ENCODE measurements at regions not wholly inside any gene's neighbourhood (a gene's known extent, or its start where the extent isn't known, plus 50 kb on each side); places are given as distances from the start of the nearest gene placed in this dataset.

DNA sequence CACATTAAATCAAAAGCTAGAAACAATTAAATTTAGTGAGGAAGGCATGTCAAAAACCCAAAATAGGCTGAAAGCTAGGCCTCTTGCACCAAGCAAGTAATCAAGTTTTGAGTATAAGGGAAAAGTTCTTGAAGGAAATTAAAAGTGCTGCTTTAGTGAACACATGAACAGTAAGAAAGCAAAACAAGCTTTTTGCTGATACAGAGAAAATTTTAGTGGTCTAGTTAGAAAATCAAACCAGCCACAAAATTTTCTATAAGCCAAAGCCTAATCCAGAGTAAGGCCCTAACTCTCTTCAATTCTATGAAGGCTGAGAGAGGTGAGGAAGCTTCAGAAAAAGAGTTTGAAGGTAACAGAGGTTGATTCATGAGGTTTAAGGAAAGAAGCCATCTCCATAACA lies 116.2 kb downstream of the CYB561 start (continued):
- TF ChIP-seq, protein P1, sequence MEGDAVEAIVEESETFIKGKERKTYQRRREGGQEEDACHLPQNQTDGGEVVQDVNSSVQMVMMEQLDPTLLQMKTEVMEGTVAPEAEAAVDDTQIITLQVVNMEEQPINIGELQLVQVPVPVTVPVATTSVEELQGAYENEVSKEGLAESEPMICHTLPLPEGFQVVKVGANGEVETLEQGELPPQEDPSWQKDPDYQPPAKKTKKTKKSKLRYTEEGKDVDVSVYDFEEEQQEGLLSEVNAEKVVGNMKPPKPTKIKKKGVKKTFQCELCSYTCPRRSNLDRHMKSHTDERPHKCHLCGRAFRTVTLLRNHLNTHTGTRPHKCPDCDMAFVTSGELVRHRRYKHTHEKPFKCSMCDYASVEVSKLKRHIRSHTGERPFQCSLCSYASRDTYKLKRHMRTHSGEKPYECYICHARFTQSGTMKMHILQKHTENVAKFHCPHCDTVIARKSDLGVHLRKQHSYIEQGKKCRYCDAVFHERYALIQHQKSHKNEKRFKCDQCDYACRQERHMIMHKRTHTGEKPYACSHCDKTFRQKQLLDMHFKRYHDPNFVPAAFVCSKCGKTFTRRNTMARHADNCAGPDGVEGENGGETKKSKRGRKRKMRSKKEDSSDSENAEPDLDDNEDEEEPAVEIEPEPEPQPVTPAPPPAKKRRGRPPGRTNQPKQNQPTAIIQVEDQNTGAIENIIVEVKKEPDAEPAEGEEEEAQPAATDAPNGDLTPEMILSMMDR (IDR thresholded peaks at IDR 0.05): no peak
- TF ChIP-seq KAT7 (CRISPR knock-in tag; IDR thresholded peaks at IDR 0.05; ENCODE audit: borderline replicate concordance): no peak
- TF ChIP-seq, protein P2, sequence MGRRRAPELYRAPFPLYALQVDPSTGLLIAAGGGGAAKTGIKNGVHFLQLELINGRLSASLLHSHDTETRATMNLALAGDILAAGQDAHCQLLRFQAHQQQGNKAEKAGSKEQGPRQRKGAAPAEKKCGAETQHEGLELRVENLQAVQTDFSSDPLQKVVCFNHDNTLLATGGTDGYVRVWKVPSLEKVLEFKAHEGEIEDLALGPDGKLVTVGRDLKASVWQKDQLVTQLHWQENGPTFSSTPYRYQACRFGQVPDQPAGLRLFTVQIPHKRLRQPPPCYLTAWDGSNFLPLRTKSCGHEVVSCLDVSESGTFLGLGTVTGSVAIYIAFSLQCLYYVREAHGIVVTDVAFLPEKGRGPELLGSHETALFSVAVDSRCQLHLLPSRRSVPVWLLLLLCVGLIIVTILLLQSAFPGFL (CRISPR knock-in tag; IDR thresholded peaks at IDR 0.05; ENCODE audit: borderline replicate concordance): no peak

DNA sequence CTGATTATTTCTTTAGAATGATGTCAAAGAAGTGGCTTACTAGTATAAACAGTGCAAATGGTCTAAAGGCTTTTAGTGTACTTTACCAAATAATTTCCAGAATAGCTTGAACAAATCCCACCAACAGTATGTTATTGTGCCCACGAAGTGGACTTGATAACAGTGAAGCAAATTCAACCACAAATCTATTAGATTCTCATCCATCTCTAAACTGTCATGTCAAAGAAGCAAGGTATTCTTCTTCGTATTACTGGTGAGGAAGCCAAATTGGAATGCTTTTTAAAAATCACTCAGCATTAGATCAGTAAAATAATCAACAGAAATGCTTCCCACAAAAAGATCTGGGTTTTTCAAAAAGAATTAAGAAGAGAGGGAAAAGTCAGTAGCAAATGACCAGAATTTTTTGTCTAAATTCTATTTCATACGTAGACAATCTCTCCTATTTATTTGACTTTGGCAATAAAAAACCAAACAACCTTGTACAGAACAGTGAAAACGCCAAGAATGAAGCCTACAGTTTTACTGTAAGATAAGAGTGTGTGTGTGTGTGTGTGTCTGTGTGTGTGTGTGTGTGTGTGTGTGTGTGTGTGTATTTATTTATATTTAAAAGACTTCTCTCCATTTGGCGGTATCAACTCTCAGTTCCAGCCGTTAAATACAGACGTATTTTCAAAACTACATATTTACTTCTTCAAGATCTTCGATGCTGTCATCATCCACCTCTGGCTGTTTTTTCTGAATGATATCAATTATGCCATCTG lies 114.6 kb downstream of the CYB561 start:
- H3K27me3 Mint-ChIP-seq (ENCODE audit: low read depth): no peaks in the 10 kb centered on the region
- no peak overlapping the region for H3K4me3 Mint-ChIP-seq
- ATAC-seq (no peak), DNase-seq (ENCODE audit: low spot score) (no peak)
- ChIA-PET POLR2A (no interaction called here), CTCF (no interaction called here)
- no peaks in the 10 kb centered on the region for H3K4me1 Mint-ChIP-seq
- H3K27ac Mint-ChIP-seq: no peak overlapping the region
- H3K9me3 Mint-ChIP-seq: no peaks in the 10 kb centered on the region
- TF ChIP-seq SMAD4 (CRISPR knock-in tag; IDR thresholded peaks at IDR 0.05) (no peak), FOXJ3 (CRISPR knock-in tag; IDR thresholded peaks at IDR 0.05; ENCODE audit: borderline replicate concordance) (no peak), JUN (CRISPR knock-in tag; IDR thresholded peaks at IDR 0.05) (no peak), TEAD1 (CRISPR knock-in tag; IDR thresholded peaks at IDR 0.05) (no peak), NR2C2 (CRISPR knock-in tag; IDR thresholded peaks at IDR 0.05) (no peak), ZNF263 (CRISPR knock-in tag; IDR thresholded peaks at IDR 0.05; ENCODE audit: low read depth) (no peak), ZBTB21 (CRISPR knock-in tag; IDR thresholded peaks at IDR 0.05; ENCODE audit: borderline replicate concordance) (no peak), RORB (CRISPR knock-in tag; IDR thresholded peaks at IDR 0.05) (no peak), FOXK1 (CRISPR knock-in tag; IDR thresholded peaks at IDR 0.05) (no peak), CBFB (CRISPR knock-in tag; IDR thresholded peaks at IDR 0.05; ENCODE audit: low read depth) (no peak), MYBL2 (CRISPR knock-in tag; IDR thresholded peaks at IDR 0.05) (no peak), ZNF423 (CRISPR knock-in tag; IDR thresholded peaks at IDR 0.05) (no peak), CREM (CRISPR knock-in tag; IDR thresholded peaks at IDR 0.05) (no peak), TEAD4 (CRISPR knock-in tag; IDR thresholded peaks at IDR 0.05) (no peak), KAT7 (CRISPR knock-in tag; IDR thresholded peaks at IDR 0.05; ENCODE audit: borderline replicate concordance) (no peak)
- TF ChIP-seq, protein P3, sequence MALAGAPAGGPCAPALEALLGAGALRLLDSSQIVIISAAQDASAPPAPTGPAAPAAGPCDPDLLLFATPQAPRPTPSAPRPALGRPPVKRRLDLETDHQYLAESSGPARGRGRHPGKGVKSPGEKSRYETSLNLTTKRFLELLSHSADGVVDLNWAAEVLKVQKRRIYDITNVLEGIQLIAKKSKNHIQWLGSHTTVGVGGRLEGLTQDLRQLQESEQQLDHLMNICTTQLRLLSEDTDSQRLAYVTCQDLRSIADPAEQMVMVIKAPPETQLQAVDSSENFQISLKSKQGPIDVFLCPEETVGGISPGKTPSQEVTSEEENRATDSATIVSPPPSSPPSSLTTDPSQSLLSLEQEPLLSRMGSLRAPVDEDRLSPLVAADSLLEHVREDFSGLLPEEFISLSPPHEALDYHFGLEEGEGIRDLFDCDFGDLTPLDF (CRISPR knock-in tag; IDR thresholded peaks at IDR 0.05): no peak
- TF ChIP-seq, protein P4, sequence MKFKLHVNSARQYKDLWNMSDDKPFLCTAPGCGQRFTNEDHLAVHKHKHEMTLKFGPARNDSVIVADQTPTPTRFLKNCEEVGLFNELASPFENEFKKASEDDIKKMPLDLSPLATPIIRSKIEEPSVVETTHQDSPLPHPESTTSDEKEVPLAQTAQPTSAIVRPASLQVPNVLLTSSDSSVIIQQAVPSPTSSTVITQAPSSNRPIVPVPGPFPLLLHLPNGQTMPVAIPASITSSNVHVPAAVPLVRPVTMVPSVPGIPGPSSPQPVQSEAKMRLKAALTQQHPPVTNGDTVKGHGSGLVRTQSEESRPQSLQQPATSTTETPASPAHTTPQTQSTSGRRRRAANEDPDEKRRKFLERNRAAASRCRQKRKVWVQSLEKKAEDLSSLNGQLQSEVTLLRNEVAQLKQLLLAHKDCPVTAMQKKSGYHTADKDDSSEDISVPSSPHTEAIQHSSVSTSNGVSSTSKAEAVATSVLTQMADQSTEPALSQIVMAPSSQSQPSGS (CRISPR knock-in tag; IDR thresholded peaks at IDR 0.05; ENCODE audit: borderline replicate concordance, low read depth): no peak
- TF ChIP-seq, protein P5, sequence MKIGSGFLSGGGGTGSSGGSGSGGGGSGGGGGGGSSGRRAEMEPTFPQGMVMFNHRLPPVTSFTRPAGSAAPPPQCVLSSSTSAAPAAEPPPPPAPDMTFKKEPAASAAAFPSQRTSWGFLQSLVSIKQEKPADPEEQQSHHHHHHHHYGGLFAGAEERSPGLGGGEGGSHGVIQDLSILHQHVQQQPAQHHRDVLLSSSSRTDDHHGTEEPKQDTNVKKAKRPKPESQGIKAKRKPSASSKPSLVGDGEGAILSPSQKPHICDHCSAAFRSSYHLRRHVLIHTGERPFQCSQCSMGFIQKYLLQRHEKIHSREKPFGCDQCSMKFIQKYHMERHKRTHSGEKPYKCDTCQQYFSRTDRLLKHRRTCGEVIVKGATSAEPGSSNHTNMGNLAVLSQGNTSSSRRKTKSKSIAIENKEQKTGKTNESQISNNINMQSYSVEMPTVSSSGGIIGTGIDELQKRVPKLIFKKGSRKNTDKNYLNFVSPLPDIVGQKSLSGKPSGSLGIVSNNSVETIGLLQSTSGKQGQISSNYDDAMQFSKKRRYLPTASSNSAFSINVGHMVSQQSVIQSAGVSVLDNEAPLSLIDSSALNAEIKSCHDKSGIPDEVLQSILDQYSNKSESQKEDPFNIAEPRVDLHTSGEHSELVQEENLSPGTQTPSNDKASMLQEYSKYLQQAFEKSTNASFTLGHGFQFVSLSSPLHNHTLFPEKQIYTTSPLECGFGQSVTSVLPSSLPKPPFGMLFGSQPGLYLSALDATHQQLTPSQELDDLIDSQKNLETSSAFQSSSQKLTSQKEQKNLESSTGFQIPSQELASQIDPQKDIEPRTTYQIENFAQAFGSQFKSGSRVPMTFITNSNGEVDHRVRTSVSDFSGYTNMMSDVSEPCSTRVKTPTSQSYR (CRISPR knock-in tag; IDR thresholded peaks at IDR 0.05): no peak
- TF ChIP-seq, protein P6, sequence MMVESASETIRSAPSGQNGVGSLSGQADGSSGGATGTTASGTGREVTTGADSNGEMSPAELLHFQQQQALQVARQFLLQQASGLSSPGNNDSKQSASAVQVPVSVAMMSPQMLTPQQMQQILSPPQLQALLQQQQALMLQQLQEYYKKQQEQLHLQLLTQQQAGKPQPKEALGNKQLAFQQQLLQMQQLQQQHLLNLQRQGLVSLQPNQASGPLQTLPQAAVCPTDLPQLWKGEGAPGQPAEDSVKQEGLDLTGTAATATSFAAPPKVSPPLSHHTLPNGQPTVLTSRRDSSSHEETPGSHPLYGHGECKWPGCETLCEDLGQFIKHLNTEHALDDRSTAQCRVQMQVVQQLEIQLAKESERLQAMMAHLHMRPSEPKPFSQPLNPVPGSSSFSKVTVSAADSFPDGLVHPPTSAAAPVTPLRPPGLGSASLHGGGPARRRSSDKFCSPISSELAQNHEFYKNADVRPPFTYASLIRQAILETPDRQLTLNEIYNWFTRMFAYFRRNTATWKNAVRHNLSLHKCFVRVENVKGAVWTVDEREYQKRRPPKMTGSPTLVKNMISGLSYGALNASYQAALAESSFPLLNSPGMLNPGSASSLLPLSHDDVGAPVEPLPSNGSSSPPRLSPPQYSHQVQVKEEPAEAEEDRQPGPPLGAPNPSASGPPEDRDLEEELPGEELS (CRISPR knock-in tag; IDR thresholded peaks at IDR 0.05): no peak
- TF ChIP-seq, protein P7, sequence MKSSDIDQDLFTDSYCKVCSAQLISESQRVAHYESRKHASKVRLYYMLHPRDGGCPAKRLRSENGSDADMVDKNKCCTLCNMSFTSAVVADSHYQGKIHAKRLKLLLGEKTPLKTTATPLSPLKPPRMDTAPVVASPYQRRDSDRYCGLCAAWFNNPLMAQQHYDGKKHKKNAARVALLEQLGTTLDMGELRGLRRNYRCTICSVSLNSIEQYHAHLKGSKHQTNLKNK (CRISPR knock-in tag; IDR thresholded peaks at IDR 0.05): no peak
- no peaks in the 10 kb centered on the region for H3K36me3 Mint-ChIP-seq

All from WTC11 (cell line).